Keratinocyte (primary cell): ENCODE measurements at regions not wholly inside any gene's neighbourhood (a gene's known extent, or its start where the extent isn't known, plus 50 kb on each side); places are given as distances from the start of the nearest gene placed in this dataset.

Experiments used
- CTCF ChIP-seq, 3 experiments: IDR thresholded peaks in 1 of 3; conservative IDR thresholded peaks in 1 of 3; optimal IDR thresholded peaks in 1 of 3; 2 replicates in 2 of 3; 3 replicates in 1 of 3; pipeline versions ENCODE3 to v1.5.1; 2011; ENCODE audit warnings: low read length in 3 of 3, mild to moderate bottlenecking in 3 of 3, moderate library complexity in 2 of 3, control low read depth in 1 of 3, inconsistent platforms in 1 of 3; ENCODE audit not compliant: insufficient read depth in 2 of 3; ENCODE audit errors: extremely low read depth in 1 of 3
- EZH2 ChIP-seq: IDR thresholded peaks from one replicate; pipeline ENCODE4 v1.6.1; 2012; ENCODE audit warnings: inconsistent platforms, mild to moderate bottlenecking, low read length, moderate library complexity

GRCh38 chr2:114024326-114024725 is 134.4 kb downstream of the ACTR3 start:
- no peak for TF ChIP-seq CTCF (optimal IDR thresholded peaks at IDR 0.05 in 1 of 3, IDR thresholded peaks at IDR 0.05 in 1 of 3, conservative IDR thresholded peaks at IDR 0.05 in 1 of 3; ENCODE audit: extremely low read depth in 1 of 3, insufficient read depth in 2 of 3, low read length in 3 of 3)
- no peak for TF ChIP-seq EZH2
